ENCODE measurements at regions not wholly inside any gene's neighbourhood (a gene's known extent, or its start where the extent isn't known, plus 50 kb on each side); places are given as distances from the start of the nearest gene placed in this dataset.

GRCh38 chr9:14471041-14471440 is 157.1 kb upstream of the NFIB start:
- TF ChIP-seq POLR2A (IDR thresholded peaks at IDR 0.05), result no peak
- TF ChIP-seq CTCF (IDR thresholded peaks at IDR 0.05 in 4 of 5, conservative IDR thresholded peaks at IDR 0.05 in 1 of 5), result no peak

All from gastrocnemius medialis (tissue), 4 donors.